ENCODE measurements at regions not wholly inside any gene's neighbourhood (a gene's known extent, or its start where the extent isn't known, plus 50 kb on each side); places are given as distances from the start of the nearest gene placed in this dataset.

DNA sequence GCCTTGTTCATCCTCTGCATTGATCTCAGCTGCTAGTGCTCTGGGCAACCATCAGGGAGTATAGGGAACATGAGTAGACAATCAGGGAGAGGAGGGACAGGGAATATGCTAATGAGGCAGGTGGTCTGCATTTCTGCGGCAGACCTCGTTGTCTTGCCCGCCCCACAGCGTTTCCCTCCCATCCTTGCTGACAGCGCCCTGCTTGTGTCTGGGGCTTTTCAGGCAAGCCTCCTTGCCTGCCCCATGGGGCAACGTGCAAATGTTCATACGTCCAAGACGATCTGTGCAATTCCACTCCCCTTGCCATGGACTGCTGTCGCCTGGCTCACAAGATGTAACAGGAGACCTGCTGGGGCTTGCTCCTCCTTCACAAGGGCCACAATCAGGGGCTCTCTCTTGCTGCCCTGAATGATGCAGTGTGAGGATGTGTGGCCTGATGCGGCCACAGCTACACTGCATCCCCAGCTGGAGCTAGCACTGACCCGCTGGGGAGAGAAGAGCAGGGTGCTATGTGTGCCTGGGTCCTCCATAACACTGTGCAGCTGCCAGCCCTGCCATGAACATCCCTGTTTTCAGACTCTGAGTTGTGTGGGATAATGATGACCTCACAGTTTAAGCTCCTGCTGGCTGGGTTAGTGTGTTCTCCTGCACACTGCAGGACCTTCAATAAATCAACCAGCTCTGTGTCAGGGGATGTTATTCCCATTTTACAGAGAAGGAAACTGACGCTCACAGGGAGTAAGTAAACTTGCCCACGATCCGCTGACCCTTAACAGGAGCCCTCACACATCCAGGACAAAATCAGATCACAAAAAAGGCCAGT lies 211.3 kb downstream of the KLF13 start:
- Histone ChIP-seq H3K4me1 (no peaks in the 10 kb centered on the region), H3K27me3 (no peaks in the 10 kb centered on the region), H3K36me3 (no peaks in the 10 kb centered on the region), H3K4me3 (replicated peaks in 1 of 3) (no peak overlapping the region), H3K27ac (no peak overlapping the region), H3K9me3 (no peaks in the 10 kb centered on the region)
- intact Hi-C loops (cut with DNase I), result no loop called here
- TF ChIP-seq, protein P1, sequence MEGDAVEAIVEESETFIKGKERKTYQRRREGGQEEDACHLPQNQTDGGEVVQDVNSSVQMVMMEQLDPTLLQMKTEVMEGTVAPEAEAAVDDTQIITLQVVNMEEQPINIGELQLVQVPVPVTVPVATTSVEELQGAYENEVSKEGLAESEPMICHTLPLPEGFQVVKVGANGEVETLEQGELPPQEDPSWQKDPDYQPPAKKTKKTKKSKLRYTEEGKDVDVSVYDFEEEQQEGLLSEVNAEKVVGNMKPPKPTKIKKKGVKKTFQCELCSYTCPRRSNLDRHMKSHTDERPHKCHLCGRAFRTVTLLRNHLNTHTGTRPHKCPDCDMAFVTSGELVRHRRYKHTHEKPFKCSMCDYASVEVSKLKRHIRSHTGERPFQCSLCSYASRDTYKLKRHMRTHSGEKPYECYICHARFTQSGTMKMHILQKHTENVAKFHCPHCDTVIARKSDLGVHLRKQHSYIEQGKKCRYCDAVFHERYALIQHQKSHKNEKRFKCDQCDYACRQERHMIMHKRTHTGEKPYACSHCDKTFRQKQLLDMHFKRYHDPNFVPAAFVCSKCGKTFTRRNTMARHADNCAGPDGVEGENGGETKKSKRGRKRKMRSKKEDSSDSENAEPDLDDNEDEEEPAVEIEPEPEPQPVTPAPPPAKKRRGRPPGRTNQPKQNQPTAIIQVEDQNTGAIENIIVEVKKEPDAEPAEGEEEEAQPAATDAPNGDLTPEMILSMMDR (IDR thresholded peaks at IDR 0.05), result no peak
- no peak for TF ChIP-seq POLR2A (IDR thresholded peaks at IDR 0.05)
- 87 to 92% methylated on average over 14 of the region's 14 CpGs for WGBS, 2 donors
- DNase-seq, result no peak

DNA sequence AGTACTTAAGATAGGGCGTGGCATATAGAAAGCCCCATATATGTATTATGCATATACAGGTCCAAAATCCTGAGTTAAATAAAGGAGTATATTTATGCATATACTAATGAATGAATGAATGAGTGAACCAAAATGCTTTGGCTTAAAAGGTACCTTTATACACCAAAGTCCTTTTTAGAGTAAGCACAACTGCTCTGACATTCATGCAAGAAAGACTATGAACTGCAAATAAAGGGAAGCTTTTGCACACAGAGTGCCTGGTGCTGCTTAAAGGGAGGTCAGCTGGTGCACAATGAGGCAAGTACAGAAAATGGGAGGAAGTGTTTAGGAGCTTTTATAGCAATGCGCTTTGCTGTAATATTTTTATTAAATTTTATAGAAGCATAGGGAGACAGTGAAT lies 214.0 kb downstream of the KLF13 start:
- DNase-seq, result no peak
- Histone ChIP-seq H3K36me3 (no peaks in the 10 kb centered on the region), H3K27ac (no peak overlapping the region), H3K9me3 (no peaks in the 10 kb centered on the region), H3K27me3 (no peaks in the 10 kb centered on the region), H3K4me3 (replicated peaks in 1 of 3) (no peak overlapping the region), H3K4me1 (no peaks in the 10 kb centered on the region)
- TF ChIP-seq, protein P1 (IDR thresholded peaks at IDR 0.05), result no peak
- no peak for TF ChIP-seq POLR2A (IDR thresholded peaks at IDR 0.05)
- intact Hi-C loops (cut with DNase I), result no loop called here
- WGBS, 2 donors, result 96 to 97% methylated on average over 2 of the region's 2 CpGs

DNA sequence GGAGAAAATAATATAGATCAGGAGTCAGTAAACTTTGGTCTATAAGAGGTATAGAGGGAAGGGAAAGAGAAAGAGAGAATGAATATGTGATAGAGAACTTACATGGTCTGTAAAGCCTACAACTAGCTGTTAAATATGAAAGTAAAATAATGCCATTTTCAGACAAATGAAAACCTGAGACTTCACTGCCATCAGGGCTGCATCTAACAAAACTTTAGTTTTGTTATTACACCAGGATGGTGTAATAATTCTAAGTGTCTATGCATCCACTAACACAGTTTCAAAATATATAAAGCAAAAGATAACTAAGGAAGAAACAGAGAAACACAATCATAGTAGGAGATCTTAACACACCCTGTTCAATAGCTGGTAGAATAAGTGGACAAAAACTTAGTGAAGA lies 217.7 kb downstream of the KLF13 start:
- H3K4me1 ChIP-seq, result no peaks in the 10 kb centered on the region
- no peak overlapping the region for H3K4me3 ChIP-seq (replicated peaks in 1 of 3)
- no peaks in the 10 kb centered on the region for H3K27me3 ChIP-seq
- no peak overlapping the region for H3K27ac ChIP-seq
- H3K36me3 ChIP-seq, result no peaks in the 10 kb centered on the region
- TF ChIP-seq, protein P1 (IDR thresholded peaks at IDR 0.05), result no peak
- TF ChIP-seq POLR2A (IDR thresholded peaks at IDR 0.05), result no peak
- H3K9me3 ChIP-seq, result no peaks in the 10 kb centered on the region
- DNase-seq, result no peak
- intact Hi-C loops (cut with DNase I), result no loop called here

DNA sequence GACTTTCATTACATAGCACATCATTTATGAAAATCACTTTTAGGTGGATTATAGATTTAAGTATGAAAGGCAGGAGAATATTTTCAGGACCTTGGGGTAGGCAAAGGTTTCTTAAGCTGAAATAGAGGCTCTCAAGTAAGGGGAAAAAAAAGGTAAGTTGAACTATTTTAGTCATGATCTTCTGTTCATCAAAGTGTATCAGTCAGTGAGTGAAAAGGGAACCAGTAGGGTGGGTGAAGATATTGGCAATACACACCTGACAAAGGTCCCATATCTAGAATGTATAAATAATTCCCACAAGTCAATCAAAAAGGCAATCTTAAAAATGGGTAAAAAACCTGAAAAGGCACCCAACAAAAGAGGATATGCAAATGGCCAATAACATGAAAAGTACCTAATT lies 218.6 kb downstream of the KLF13 start:
- Histone ChIP-seq H3K9me3 (no peaks in the 10 kb centered on the region), H3K27me3 (no peaks in the 10 kb centered on the region), H3K36me3 (no peaks in the 10 kb centered on the region), H3K4me1 (no peaks in the 10 kb centered on the region), H3K27ac (no peak overlapping the region), H3K4me3 (replicated peaks in 1 of 3) (no peak overlapping the region)
- TF ChIP-seq, protein P1 (IDR thresholded peaks at IDR 0.05), result no peak
- no peak for TF ChIP-seq POLR2A (IDR thresholded peaks at IDR 0.05)
- no peak for DNase-seq
- intact Hi-C loops (cut with DNase I), result no loop called here

DNA sequence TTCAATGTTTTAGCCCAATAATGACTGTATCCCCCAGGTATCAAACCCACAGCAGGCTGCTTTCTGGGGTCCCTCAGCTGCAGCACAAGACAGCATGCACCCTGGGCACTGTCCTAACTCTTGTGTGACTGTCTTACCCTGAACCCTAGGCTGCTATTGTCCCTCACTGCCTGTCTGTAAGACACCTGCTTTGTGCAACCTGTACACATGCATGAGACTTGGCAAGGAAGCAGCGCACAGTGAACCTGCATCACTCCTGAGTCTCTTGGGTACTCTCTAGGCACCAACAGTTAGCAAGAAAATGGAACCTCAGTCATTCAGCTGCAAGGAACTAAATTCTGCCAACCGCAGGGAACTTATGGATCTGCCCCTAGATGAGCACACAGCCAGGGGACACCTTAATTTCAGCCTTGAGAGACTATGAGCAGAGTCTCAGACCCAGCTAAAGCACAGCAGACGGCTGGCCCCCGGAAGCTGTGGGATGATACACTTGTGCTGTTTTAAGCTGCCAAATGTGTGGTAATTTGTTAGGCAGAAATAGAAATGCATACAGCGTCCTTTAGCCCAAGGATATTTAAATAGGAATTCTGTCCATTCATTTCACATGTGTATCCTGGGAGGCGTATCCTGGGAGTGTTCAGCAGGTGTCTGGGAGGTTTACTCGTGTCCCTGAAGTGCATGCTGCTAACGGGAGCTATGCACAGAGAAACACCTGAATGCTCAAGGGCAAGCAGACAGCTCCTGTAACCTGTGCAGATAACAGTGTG lies 223.8 kb downstream of the KLF13 start:
- Histone ChIP-seq H3K9me3 (no peaks in the 10 kb centered on the region), H3K27ac (no peak overlapping the region), H3K36me3 (no peaks in the 10 kb centered on the region), H3K27me3 (no peaks in the 10 kb centered on the region), H3K4me1 (peaks cover 0 to 4% of the 10 kb centered on the region in 2 donors), H3K4me3 (replicated peaks in 1 of 3) (no peak overlapping the region)
- 83 to 92% methylated on average over 8 of the region's 8 CpGs for WGBS, 2 donors
- TF ChIP-seq, protein P1 (IDR thresholded peaks at IDR 0.05), result no peak
- no peak for TF ChIP-seq POLR2A (IDR thresholded peaks at IDR 0.05)
- intact Hi-C loops (cut with DNase I), result no loop called here
- DNase-seq, result no peak

Data from thyroid gland (tissue), 4 donors.